GM23338 (cell line): ENCODE measurements at regions not wholly inside any gene's neighbourhood (a gene's known extent, or its start where the extent isn't known, plus 50 kb on each side); places are given as distances from the start of the nearest gene placed in this dataset.

Experiments used
- ATAC-seq: fragments of 200-7000 bp; cut with Tn5 transposase; 3 replicates; pipeline ENCODE4 v1.9.1; 2020
- DNase-seq: peaks from one replicate; pipeline ENCODE4 v3.0.0-alpha.2; 2015; ENCODE audit warnings: low spot score
- H2AFZ ChIP-seq: fragments of 200-600 bp; sonication (generic); 2 replicates; pipeline ENCODE4 v1.8.0; 2016; ENCODE audit warnings: antibody characterized with exemption, mild to moderate bottlenecking, moderate library complexity
- H3F3A ChIP-seq: fragments of 200-600 bp; sonication (generic); replicated peaks from 2 replicates; pipeline ENCODE4 v1.8.0; 2017; ENCODE audit warnings: antibody characterized with exemption, mixed run types, low read depth
- H3K27ac ChIP-seq: fragments of 200-600 bp; sonication (generic); 2 replicates; pipeline ENCODE4 v1.6.1; 2016; ENCODE audit warnings: low read depth
- H3K27me3 ChIP-seq: fragments of 200-600 bp; sonication (generic); 2 replicates; pipeline ENCODE4 v1.8.0; 2016; ENCODE audit warnings: mild to moderate bottlenecking, mixed run types, moderate library complexity; ENCODE audit not compliant: insufficient read depth
- H3K36me3 ChIP-seq: fragments of 200-600 bp; sonication (generic); 2 replicates; pipeline ENCODE4 v1.8.0; 2016; ENCODE audit warnings: mild to moderate bottlenecking; ENCODE audit not compliant: insufficient read depth
- H3K4me1 ChIP-seq: fragments of 200-600 bp; sonication (generic); 2 replicates; pipeline ENCODE4 v1.8.0; 2016; ENCODE audit warnings: mild to moderate bottlenecking, moderate library complexity; ENCODE audit not compliant: insufficient read depth
- H3K4me2 ChIP-seq: fragments of 200-600 bp; sonication (generic); 2 replicates; pipeline ENCODE4 v1.7.1; 2017; ENCODE audit warnings: mixed run types
- H3K4me3 ChIP-seq: fragments of 200-600 bp; sonication (generic); 2 replicates; pipeline ENCODE4 v1.6.1; 2016; ENCODE audit warnings: mixed run types
- H3K79me2 ChIP-seq: fragments of 200-600 bp; sonication (generic); replicated peaks from 2 replicates; pipeline ENCODE4 v1.8.0; 2017; ENCODE audit warnings: mild to moderate bottlenecking; ENCODE audit not compliant: insufficient read depth
- H3K9me2 ChIP-seq: fragments of 200-600 bp; sonication (generic); 2 replicates; pipeline ENCODE4 v1.8.0; 2017; ENCODE audit not compliant: insufficient read depth
- H4K20me1 ChIP-seq: fragments of 200-600 bp; sonication (generic); replicated peaks from 2 replicates; pipeline ENCODE4 v1.8.0; 2017; ENCODE audit warnings: mild to moderate bottlenecking; ENCODE audit not compliant: insufficient read depth
- H3K27ac Mint-ChIP-seq: 2 replicates; pipeline ENCODE4 v1.8.0; 2020; ENCODE audit warnings: inconsistent platforms, mild to moderate bottlenecking, moderate library complexity, mixed read lengths
- H3K27me3 Mint-ChIP-seq: 3 replicates; pipeline ENCODE4 v1.8.0; 2022; ENCODE audit warnings: low read depth, mild to moderate bottlenecking, moderate library complexity, mixed read lengths, inconsistent platforms; ENCODE audit not compliant: insufficient read depth, poor library complexity
- H3K36me3 Mint-ChIP-seq: 3 replicates; pipeline ENCODE4 v1.8.0; 2021; ENCODE audit warnings: low read depth, mild to moderate bottlenecking, inconsistent platforms, moderate library complexity, mixed read lengths
- H3K4me1 Mint-ChIP-seq: 3 replicates; pipeline ENCODE4 v1.8.0; 2020; ENCODE audit warnings: mild to moderate bottlenecking, inconsistent platforms, mixed read lengths
- H3K4me3 Mint-ChIP-seq: 3 replicates; pipeline ENCODE4 v1.8.0; 2021; ENCODE audit warnings: moderate library complexity, mild to moderate bottlenecking, inconsistent platforms, mixed read lengths
- H3K9me3 Mint-ChIP-seq: 3 replicates; pipeline ENCODE4 v1.8.0; 2020; ENCODE audit warnings: moderate library complexity, mild to moderate bottlenecking, inconsistent platforms, mixed read lengths
- CREB1 ChIP-seq: fragments of 250-450 bp; sonication (Bioruptor Pico); IDR thresholded peaks from 2 replicates; pipeline ENCODE4 v1.5.0; 2020; ENCODE audit warnings: low read depth, mild to moderate bottlenecking, moderate library complexity
- EZH2 ChIP-seq: fragments of 200-600 bp; sonication (generic); IDR thresholded peaks from one replicate; pipeline ENCODE4 v1.8.0; 2017; ENCODE audit warnings: antibody characterized with exemption, mild to moderate bottlenecking, low read depth; ENCODE audit not compliant: unreplicated experiment
- EZH2phosphoT487 ChIP-seq: fragments of 200-600 bp; sonication (generic); IDR thresholded peaks from one replicate; pipeline ENCODE4 v1.8.1; 2018; ENCODE audit warnings: antibody characterized with exemption; ENCODE audit not compliant: unreplicated experiment
- JUNB ChIP-seq: IDR thresholded peaks from one replicate; pipeline ENCODE4 v1.6.1; 2016; ENCODE audit warnings: antibody characterized with exemption; ENCODE audit not compliant: unreplicated experiment
- NANOG ChIP-seq: IDR thresholded peaks from 2 replicates; pipeline ENCODE4 v1.6.1; 2016; ENCODE audit warnings: antibody characterized with exemption, borderline replicate concordance
- POLR2AphosphoS5 ChIP-seq: IDR thresholded peaks from 2 replicates; pipeline ENCODE4 v1.6.1; 2016; ENCODE audit warnings: antibody characterized with exemption, low read depth
- ZNF114 ChIP-seq: fragments of 250-450 bp; sonication (Bioruptor Pico); IDR thresholded peaks from 2 replicates; pipeline ENCODE4 v1.5.0; 2020; ENCODE audit warnings: mild to moderate bottlenecking, moderate library complexity
- ZNF331 ChIP-seq: fragments of 250-450 bp; sonication (Bioruptor Pico); IDR thresholded peaks from 2 replicates; pipeline ENCODE4 v1.5.0; 2020; ENCODE audit warnings: low read depth, mild to moderate bottlenecking, moderate library complexity
- TF ChIP-seq, protein P1 (sequence below): IDR thresholded peaks from 2 replicates; pipeline ENCODE4 v1.6.1; 2016; ENCODE audit warnings: antibody characterized with exemption
- TF ChIP-seq, protein P2 (sequence below): IDR thresholded peaks from one replicate; pipeline ENCODE4 v1.6.1; 2018; ENCODE audit warnings: antibody characterized with exemption; ENCODE audit not compliant: unreplicated experiment
- TF ChIP-seq, protein P3 (sequence below), 2 experiments: fragments of 200-600 bp in 1 of 2; sonication (generic) in 1 of 2; conservative IDR thresholded peaks; 2 replicates each; pipeline versions ENCODE4 v1.5.1 to v1.6.1; 2016 to 2017; ENCODE audit warnings: antibody characterized with exemption in 2 of 2, low read depth in 2 of 2, mild to moderate bottlenecking in 2 of 2, moderate library complexity in 1 of 2

DNA sequence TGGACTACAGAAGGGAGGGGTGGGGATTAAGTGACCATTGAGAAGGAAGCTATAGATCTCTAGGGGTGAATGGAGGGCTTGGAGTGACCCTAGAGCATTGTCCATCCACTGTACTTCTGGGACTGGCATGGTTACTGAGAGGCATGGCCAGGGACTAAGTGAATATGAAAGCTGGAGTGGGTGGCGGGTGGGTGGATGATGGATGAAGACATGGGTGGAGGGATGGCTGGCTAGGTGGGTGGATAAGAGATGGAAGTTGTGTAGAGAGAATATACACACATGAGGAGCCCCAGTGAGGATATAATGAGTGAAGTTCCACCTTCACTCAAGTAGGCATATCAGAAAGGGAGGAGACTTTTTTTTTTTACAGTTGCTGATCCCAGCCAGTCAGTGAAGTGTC lies 65.5 kb upstream of the NRXN3 start (continued):
- TF ChIP-seq, protein P1, sequence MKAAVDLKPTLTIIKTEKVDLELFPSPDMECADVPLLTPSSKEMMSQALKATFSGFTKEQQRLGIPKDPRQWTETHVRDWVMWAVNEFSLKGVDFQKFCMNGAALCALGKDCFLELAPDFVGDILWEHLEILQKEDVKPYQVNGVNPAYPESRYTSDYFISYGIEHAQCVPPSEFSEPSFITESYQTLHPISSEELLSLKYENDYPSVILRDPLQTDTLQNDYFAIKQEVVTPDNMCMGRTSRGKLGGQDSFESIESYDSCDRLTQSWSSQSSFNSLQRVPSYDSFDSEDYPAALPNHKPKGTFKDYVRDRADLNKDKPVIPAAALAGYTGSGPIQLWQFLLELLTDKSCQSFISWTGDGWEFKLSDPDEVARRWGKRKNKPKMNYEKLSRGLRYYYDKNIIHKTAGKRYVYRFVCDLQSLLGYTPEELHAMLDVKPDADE: no peak
- TF ChIP-seq, protein P2, sequence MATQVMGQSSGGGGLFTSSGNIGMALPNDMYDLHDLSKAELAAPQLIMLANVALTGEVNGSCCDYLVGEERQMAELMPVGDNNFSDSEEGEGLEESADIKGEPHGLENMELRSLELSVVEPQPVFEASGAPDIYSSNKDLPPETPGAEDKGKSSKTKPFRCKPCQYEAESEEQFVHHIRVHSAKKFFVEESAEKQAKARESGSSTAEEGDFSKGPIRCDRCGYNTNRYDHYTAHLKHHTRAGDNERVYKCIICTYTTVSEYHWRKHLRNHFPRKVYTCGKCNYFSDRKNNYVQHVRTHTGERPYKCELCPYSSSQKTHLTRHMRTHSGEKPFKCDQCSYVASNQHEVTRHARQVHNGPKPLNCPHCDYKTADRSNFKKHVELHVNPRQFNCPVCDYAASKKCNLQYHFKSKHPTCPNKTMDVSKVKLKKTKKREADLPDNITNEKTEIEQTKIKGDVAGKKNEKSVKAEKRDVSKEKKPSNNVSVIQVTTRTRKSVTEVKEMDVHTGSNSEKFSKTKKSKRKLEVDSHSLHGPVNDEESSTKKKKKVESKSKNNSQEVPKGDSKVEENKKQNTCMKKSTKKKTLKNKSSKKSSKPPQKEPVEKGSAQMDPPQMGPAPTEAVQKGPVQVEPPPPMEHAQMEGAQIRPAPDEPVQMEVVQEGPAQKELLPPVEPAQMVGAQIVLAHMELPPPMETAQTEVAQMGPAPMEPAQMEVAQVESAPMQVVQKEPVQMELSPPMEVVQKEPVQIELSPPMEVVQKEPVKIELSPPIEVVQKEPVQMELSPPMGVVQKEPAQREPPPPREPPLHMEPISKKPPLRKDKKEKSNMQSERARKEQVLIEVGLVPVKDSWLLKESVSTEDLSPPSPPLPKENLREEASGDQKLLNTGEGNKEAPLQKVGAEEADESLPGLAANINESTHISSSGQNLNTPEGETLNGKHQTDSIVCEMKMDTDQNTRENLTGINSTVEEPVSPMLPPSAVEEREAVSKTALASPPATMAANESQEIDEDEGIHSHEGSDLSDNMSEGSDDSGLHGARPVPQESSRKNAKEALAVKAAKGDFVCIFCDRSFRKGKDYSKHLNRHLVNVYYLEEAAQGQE: no peak
- TF ChIP-seq JUNB (no peak), POLR2AphosphoS5 (no peak), EZH2 (no peak), EZH2phosphoT487 (no peak), ZNF114 (CRISPR knock-in tag) (no peak), NANOG (no peak), CREB1 (CRISPR knock-in tag) (no peak)
- TF ChIP-seq, protein P3, sequence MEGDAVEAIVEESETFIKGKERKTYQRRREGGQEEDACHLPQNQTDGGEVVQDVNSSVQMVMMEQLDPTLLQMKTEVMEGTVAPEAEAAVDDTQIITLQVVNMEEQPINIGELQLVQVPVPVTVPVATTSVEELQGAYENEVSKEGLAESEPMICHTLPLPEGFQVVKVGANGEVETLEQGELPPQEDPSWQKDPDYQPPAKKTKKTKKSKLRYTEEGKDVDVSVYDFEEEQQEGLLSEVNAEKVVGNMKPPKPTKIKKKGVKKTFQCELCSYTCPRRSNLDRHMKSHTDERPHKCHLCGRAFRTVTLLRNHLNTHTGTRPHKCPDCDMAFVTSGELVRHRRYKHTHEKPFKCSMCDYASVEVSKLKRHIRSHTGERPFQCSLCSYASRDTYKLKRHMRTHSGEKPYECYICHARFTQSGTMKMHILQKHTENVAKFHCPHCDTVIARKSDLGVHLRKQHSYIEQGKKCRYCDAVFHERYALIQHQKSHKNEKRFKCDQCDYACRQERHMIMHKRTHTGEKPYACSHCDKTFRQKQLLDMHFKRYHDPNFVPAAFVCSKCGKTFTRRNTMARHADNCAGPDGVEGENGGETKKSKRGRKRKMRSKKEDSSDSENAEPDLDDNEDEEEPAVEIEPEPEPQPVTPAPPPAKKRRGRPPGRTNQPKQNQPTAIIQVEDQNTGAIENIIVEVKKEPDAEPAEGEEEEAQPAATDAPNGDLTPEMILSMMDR (conservative IDR thresholded peaks at IDR 0.05; ENCODE audit: low read depth in 2 of 2): no peak

DNA sequence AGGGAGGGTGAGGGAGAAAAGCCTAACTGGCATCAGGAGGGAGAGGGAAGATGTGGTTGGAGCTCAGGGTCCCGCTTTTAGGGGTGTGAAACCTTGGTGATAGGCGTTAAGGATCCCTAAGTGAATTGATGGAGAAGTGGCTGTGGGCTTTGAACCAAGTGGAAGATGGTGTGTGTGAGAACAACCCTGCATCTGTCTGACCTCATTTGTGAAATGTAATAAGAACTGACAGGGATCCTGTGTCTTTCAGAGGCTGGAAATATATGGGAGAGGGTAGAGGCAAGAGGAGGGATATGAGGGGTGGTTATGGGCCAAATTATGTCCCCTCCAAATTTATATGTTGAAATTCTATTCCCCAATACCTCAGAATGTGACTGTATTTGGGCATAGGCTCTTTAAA lies 63.8 kb upstream of the NRXN3 start:
- Mint-ChIP-seq H3K4me3 (no peak overlapping the region), H3K27me3 (no peaks in the 10 kb centered on the region), H3K9me3 (no peaks in the 10 kb centered on the region), H3K36me3 (no peaks in the 10 kb centered on the region), H3K27ac (no peak overlapping the region), H3K4me1 (0 out of 3 replicates have a peak, but pooled peaks cover 3% of the 10 kb centered on the region)
- Histone ChIP-seq H3K4me3 (no peak overlapping the region), H3K4me1 (no peaks in the 10 kb centered on the region), H3K79me2 (no peaks in the 10 kb centered on the region), H3K27ac (no peak overlapping the region), H3K36me3 (no peaks in the 10 kb centered on the region), H4K20me1 (no peaks in the 10 kb centered on the region), H3K4me2 (no peak overlapping the region), H3K27me3 (no peaks in the 10 kb centered on the region), H3F3A (no peaks in the 10 kb centered on the region), H3K9me2 (0 out of 2 replicates have a peak, but pooled peaks cover 4% of the 10 kb centered on the region), H2AFZ (no peak overlapping the region)
- TF ChIP-seq JUNB (no peak), EZH2phosphoT487 (no peak), CREB1 (CRISPR knock-in tag) (no peak), EZH2 (no peak), ZNF331 (no peak), POLR2AphosphoS5 (no peak), NANOG (no peak)
- TF ChIP-seq, protein P1: no peak
- TF ChIP-seq, protein P3 (conservative IDR thresholded peaks at IDR 0.05; ENCODE audit: low read depth in 2 of 2): no peak
- DNase-seq (no peak), ATAC-seq (no peak)
